ENCODE measurements at regions not wholly inside any gene's neighbourhood (a gene's known extent, or its start where the extent isn't known, plus 50 kb on each side); places are given as distances from the start of the nearest gene placed in this dataset.

- H3K27me3 ChIP-seq (ENCODE audit: control insufficient read depth, insufficient read depth, low read length), result no peaks in the 10 kb centered on the region
- intact Hi-C loops (cut with micrococcal nuclease; ENCODE audit: unreplicated experiment), result no loop called here
- H3K27ac ChIP-seq (ENCODE audit: low read length), result no peak overlapping the region
- no peak for ATAC-seq
- ChIA-PET POLR2A (no interaction called here), CTCF (no interaction called here)
- H3K4me1 ChIP-seq (ENCODE audit: control insufficient read depth, insufficient read depth, low read length), result no peaks in the 10 kb centered on the region
- DNase-seq (ENCODE audit: low read depth, low spot score), result no peak
- H3K4me3 ChIP-seq (ENCODE audit: low read depth in 2 of 2, low read length in 2 of 2), result no peak overlapping the region
- H3K36me3 ChIP-seq (ENCODE audit: control insufficient read depth, insufficient read depth, low read length), result no peaks in the 10 kb centered on the region
- TF ChIP-seq CTCF (IDR thresholded peaks at IDR 0.05) (no peak), POLR2AphosphoS5 (IDR thresholded peaks at IDR 0.05; ENCODE audit: low read depth, low read length) (no peak), SIN3A (IDR thresholded peaks at IDR 0.05; ENCODE audit: borderline replicate concordance, insufficient read depth, low read depth, low read length) (no peak), TCF7L2 (IDR thresholded peaks at IDR 0.05; ENCODE audit: low read depth, low read length) (no peak), REST (IDR thresholded peaks at IDR 0.05; ENCODE audit: insufficient read depth in 1 of 2, low read depth in 2 of 2, low read length in 1 of 2) (no peak)
- in situ Hi-C loops (cut with HindIII; ENCODE audit: low pct_unique_long_range_greater_than_20kb, low sequenced_read_pairs), result no loop called here
- no peaks in the 10 kb centered on the region for H3K9me3 ChIP-seq (ENCODE audit: control insufficient read depth, insufficient read depth, low read depth, low read length)
- no TSS peak for BruUV-seq (replicated peaks)
Measured at GRCh38 chr13:33509642-33510229, 224.2 kb upstream of the STARD13 start.

- in situ Hi-C loops (cut with HindIII; ENCODE audit: low pct_unique_long_range_greater_than_20kb, low sequenced_read_pairs), result no loop called here
Measured at GRCh38 chr13:33510350-33510970, 224.9 kb upstream of the STARD13 start.

More at GRCh38 chr13:33510350-33510970, 224.9 kb upstream of the STARD13 start:
- intact Hi-C loops (cut with micrococcal nuclease; ENCODE audit: unreplicated experiment), result no loop called here
- H3K4me1 ChIP-seq (ENCODE audit: control insufficient read depth, insufficient read depth, low read length), result no peaks in the 10 kb centered on the region
- TF ChIP-seq SIN3A (IDR thresholded peaks at IDR 0.05; ENCODE audit: borderline replicate concordance, insufficient read depth, low read depth, low read length) (no peak), TCF7L2 (IDR thresholded peaks at IDR 0.05; ENCODE audit: low read depth, low read length) (no peak), REST (IDR thresholded peaks at IDR 0.05; ENCODE audit: insufficient read depth in 1 of 2, low read depth in 2 of 2, low read length in 1 of 2) (no peak), CTCF (IDR thresholded peaks at IDR 0.05) (no peak), POLR2AphosphoS5 (IDR thresholded peaks at IDR 0.05; ENCODE audit: low read depth, low read length) (no peak)
- CTCF ChIA-PET, result no interaction called here
- BruUV-seq (replicated peaks), result no TSS peak
- ATAC-seq (no peak), DNase-seq (ENCODE audit: low read depth, low spot score) (no peak)
- POLR2A ChIA-PET, result no interaction called here
- H3K4me3 ChIP-seq (ENCODE audit: low read depth in 2 of 2, low read length in 2 of 2), result no peak overlapping the region
- no peaks in the 10 kb centered on the region for H3K27me3 ChIP-seq (ENCODE audit: control insufficient read depth, insufficient read depth, low read length)
- no peak overlapping the region for H3K27ac ChIP-seq (ENCODE audit: low read length)
- no peaks in the 10 kb centered on the region for H3K36me3 ChIP-seq (ENCODE audit: control insufficient read depth, insufficient read depth, low read length)
- no peaks in the 10 kb centered on the region for H3K9me3 ChIP-seq (ENCODE audit: control insufficient read depth, insufficient read depth, low read depth, low read length)

Data from Panc1 (cell line).